ENCODE measurements at regions not wholly inside any gene's neighbourhood (a gene's known extent, or its start where the extent isn't known, plus 50 kb on each side); places are given as distances from the start of the nearest gene placed in this dataset.
"Not testable (repeated sequence)": the region's sequence is repeated elsewhere in the genome, so short reads cannot be mapped to it uniquely, and the experiment has no call there.

GRCh38 chrX:2149055-2149454 lies 351.7 kb downstream of the DHRSX start:
- TF ChIP-seq, protein P1, sequence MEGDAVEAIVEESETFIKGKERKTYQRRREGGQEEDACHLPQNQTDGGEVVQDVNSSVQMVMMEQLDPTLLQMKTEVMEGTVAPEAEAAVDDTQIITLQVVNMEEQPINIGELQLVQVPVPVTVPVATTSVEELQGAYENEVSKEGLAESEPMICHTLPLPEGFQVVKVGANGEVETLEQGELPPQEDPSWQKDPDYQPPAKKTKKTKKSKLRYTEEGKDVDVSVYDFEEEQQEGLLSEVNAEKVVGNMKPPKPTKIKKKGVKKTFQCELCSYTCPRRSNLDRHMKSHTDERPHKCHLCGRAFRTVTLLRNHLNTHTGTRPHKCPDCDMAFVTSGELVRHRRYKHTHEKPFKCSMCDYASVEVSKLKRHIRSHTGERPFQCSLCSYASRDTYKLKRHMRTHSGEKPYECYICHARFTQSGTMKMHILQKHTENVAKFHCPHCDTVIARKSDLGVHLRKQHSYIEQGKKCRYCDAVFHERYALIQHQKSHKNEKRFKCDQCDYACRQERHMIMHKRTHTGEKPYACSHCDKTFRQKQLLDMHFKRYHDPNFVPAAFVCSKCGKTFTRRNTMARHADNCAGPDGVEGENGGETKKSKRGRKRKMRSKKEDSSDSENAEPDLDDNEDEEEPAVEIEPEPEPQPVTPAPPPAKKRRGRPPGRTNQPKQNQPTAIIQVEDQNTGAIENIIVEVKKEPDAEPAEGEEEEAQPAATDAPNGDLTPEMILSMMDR (IDR thresholded peaks at IDR 0.05): not testable (repeated sequence)
- TF ChIP-seq ELF1 (IDR thresholded peaks at IDR 0.05); EP300 (IDR thresholded peaks at IDR 0.05; ENCODE audit: borderline replicate concordance in 1 of 2, low read depth in 1 of 2, low read length in 1 of 2): not testable (repeated sequence)
